GM12878 (cell line): ENCODE measurements at regions not wholly inside any gene's neighbourhood (a gene's known extent, or its start where the extent isn't known, plus 50 kb on each side); places are given as distances from the start of the nearest gene placed in this dataset.

ENCODE experiments used
- CBFB ChIP-seq: IDR thresholded peaks from 2 replicates; pipeline ENCODE4 v1.6.1; 2016; ENCODE audit warnings: antibody characterized with exemption, low read depth
- CTCF ChIP-seq, 3 experiments: IDR thresholded peaks in 2 of 3; conservative IDR thresholded peaks in 1 of 3; 2 replicates each; pipeline ENCODE4 v1.5.1; 2011; ENCODE audit warnings: low read depth in 3 of 3, low read length in 3 of 3, mild to moderate bottlenecking in 3 of 3, control low read depth in 2 of 3, moderate library complexity in 2 of 3, inconsistent platforms in 1 of 3, mixed read lengths in 1 of 3; ENCODE audit not compliant: control insufficient read depth in 2 of 3, insufficient read depth in 1 of 3; ENCODE audit errors: extremely low read depth in 1 of 3
- ESRRA ChIP-seq: IDR thresholded peaks from 2 replicates; pipeline ENCODE4 v1.6.1; 2012; ENCODE audit warnings: mild to moderate bottlenecking, low read length, improper control_type of control experiment
- POLR2AphosphoS5 ChIP-seq: IDR thresholded peaks from 2 replicates; pipeline ENCODE4 v1.6.1; 2011; ENCODE audit warnings: mild to moderate bottlenecking, low read length, inconsistent platforms

DNA sequence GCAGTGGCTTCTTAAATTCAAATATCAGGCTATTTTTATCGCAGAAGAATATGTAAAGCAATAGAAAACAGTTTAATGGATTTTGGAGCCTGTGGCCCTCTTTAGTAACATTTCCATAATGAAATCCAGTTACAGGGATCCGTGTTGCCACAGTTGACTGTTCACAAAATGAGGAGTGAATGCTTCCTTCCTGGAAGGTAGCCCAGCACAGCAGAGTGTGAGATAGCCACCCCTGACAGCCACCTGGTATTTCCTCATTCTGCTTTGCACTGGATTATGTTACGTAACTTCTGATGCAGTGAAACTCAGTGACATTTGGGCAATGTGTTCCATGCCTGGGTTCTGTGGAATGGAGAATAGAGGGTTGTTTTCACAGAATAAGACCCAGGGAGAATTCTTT is 517.2 kb downstream of the RBFOX1 start:
- TF ChIP-seq CTCF (IDR thresholded peaks at IDR 0.05 in 2 of 3, conservative IDR thresholded peaks at IDR 0.05 in 1 of 3; ENCODE audit: control insufficient read depth in 2 of 3, extremely low read depth in 1 of 3, insufficient read depth in 1 of 3, low read depth in 3 of 3, low read length in 3 of 3) (no peak), ESRRA (no peak), CBFB (no peak), POLR2AphosphoS5 (no peak)
